GM12878 (cell line): ENCODE measurements at regions not wholly inside any gene's neighbourhood (a gene's known extent, or its start where the extent isn't known, plus 50 kb on each side); places are given as distances from the start of the nearest gene placed in this dataset.

Source experiments
- BACH1 ChIP-seq: fragments of 450-650 bp; IDR thresholded peaks from 2 replicates; pipeline ENCODE4 v1.6.1; 2017; ENCODE audit warnings: mild to moderate bottlenecking, borderline replicate concordance
- CBX3 ChIP-seq: fragments of 200-600 bp; sonication (generic); IDR thresholded peaks from 2 replicates; pipeline ENCODE4 v1.6.1; 2016; ENCODE audit warnings: low read depth, borderline replicate concordance
- CHD1 ChIP-seq: IDR thresholded peaks from 2 replicates; pipeline ENCODE4 v1.6.1; 2012; ENCODE audit warnings: low read depth, low read length, improper control_type of control experiment
- CHD2 ChIP-seq: IDR thresholded peaks from 2 replicates; pipeline ENCODE4 v1.6.1; 2011; ENCODE audit warnings: low read depth, low read length, improper control_type of control experiment, borderline replicate concordance
- ETV6 ChIP-seq, 2 experiments: fragments of 450-650 bp in 1 of 2; IDR thresholded peaks in 1 of 2; conservative IDR thresholded peaks in 1 of 2; 2 replicates each; pipeline ENCODE4 v1.6.1; 2014; ENCODE audit warnings: antibody characterized with exemption in 1 of 2, borderline replicate concordance in 1 of 2, low read depth in 1 of 2, mild to moderate bottlenecking in 1 of 2, moderate library complexity in 1 of 2
- JUNB ChIP-seq: IDR thresholded peaks from 2 replicates; pipeline ENCODE4 v1.6.1; 2016; ENCODE audit warnings: antibody characterized with exemption, mild to moderate bottlenecking
- LARP7 ChIP-seq: fragments of 450-650 bp; IDR thresholded peaks from 2 replicates; pipeline ENCODE4 v1.6.1; 2017; ENCODE audit warnings: mild to moderate bottlenecking
- MTA3 ChIP-seq: IDR thresholded peaks from 2 replicates; pipeline ENCODE4 v1.6.1; 2012; ENCODE audit warnings: low read length, inconsistent platforms, borderline replicate concordance
- MXI1 ChIP-seq: fragments of 150-350 bp; IDR thresholded peaks from 2 replicates; pipeline ENCODE4 v1.6.1; 2011; ENCODE audit warnings: low read depth, mild to moderate bottlenecking, inconsistent platforms, low read length, improper control_type of control experiment
- PKNOX1 ChIP-seq: fragments of 450-650 bp; IDR thresholded peaks from 2 replicates; pipeline ENCODE4 v1.6.1; 2016; ENCODE audit warnings: mild to moderate bottlenecking
- POLR2AphosphoS2 ChIP-seq: IDR thresholded peaks from 2 replicates; pipeline ENCODE4 v1.6.1; 2011; ENCODE audit warnings: low read depth, mild to moderate bottlenecking, low read length, improper control_type of control experiment, moderate library complexity
- PRDM15 ChIP-seq: fragments of 450-650 bp; formaldehyde crosslinking; IDR thresholded peaks from 2 replicates; pipeline ENCODE4 v1.4.0; 2020; ENCODE audit warnings: mild to moderate bottlenecking, moderate library complexity
- RBBP5 ChIP-seq: fragments of 200-600 bp; sonication (generic); conservative IDR thresholded peaks from 2 replicates; pipeline ENCODE4 v1.6.1; 2016
- SMAD5 ChIP-seq: IDR thresholded peaks from 2 replicates; pipeline ENCODE4 v1.6.1; 2016; ENCODE audit warnings: antibody characterized with exemption, low read depth
- SP1 ChIP-seq: IDR thresholded peaks from one replicate; pipeline ENCODE4 v1.6.1; 2011; ENCODE audit warnings: low read depth, low read length
- SPI1 ChIP-seq: IDR thresholded peaks from 2 replicates; pipeline ENCODE4 v1.6.1; 2011; ENCODE audit warnings: low read depth, mild to moderate bottlenecking, low read length, moderate library complexity, borderline replicate concordance; ENCODE audit not compliant: insufficient read depth
- STAT1 ChIP-seq: fragments of 450-650 bp; conservative IDR thresholded peaks from 2 replicates; pipeline ENCODE4 v1.6.1; 2014; ENCODE audit warnings: antibody characterized with exemption, mild to moderate bottlenecking
- TARDBP ChIP-seq: IDR thresholded peaks from 2 replicates; pipeline ENCODE4 v1.6.1; 2016; ENCODE audit warnings: borderline replicate concordance
- TCF12 ChIP-seq: IDR thresholded peaks from 2 replicates; pipeline ENCODE4 v1.6.1; 2011; ENCODE audit warnings: low read depth, mild to moderate bottlenecking, low read length
- YBX1 ChIP-seq: fragments of 450-650 bp; IDR thresholded peaks from 2 replicates; pipeline ENCODE4 v1.6.1; 2016; ENCODE audit warnings: antibody characterized with exemption
- ZBTB4 ChIP-seq: fragments of 450-650 bp; formaldehyde crosslinking; IDR thresholded peaks from 2 replicates; pipeline ENCODE4 v1.4.0; 2022; ENCODE audit warnings: mild to moderate bottlenecking, moderate library complexity
- ZNF384 ChIP-seq: IDR thresholded peaks from 2 replicates; pipeline ENCODE4 v1.6.1; 2012; ENCODE audit warnings: low read depth, mild to moderate bottlenecking, low read length, improper control_type of control experiment, borderline replicate concordance

- TF ChIP-seq ETV6 (conservative IDR thresholded peaks at IDR 0.05 in 1 of 2, IDR thresholded peaks at IDR 0.05 in 1 of 2; ENCODE audit: borderline replicate concordance in 1 of 2, low read depth in 1 of 2) = peak in 1 of 2 experiments; percentile 78; a peak in 2 of 4 replicates
- TF ChIP-seq SPI1 = no peak
- no peak for TF ChIP-seq YBX1
- peak; percentile 55; the same call in 1 of the 2 replicates for TF ChIP-seq TCF12
- no peak for TF ChIP-seq MXI1
- TF ChIP-seq BACH1 = no peak
- TF ChIP-seq SP1 = peak; percentile 28
- TF ChIP-seq SMAD5 = no peak
- no peak for TF ChIP-seq LARP7
- peak; percentile 98 for TF ChIP-seq JUNB
- no peak for TF ChIP-seq RBBP5
- TF ChIP-seq POLR2AphosphoS2 = no peak
- no peak for TF ChIP-seq PRDM15
- no peak; the same call in 1 of the 2 replicates for TF ChIP-seq PKNOX1
- TF ChIP-seq CHD1 = no peak
- TF ChIP-seq ZNF384 = no peak
- TF ChIP-seq STAT1 = no peak
- TF ChIP-seq CHD2 = no peak
- no peak for TF ChIP-seq CBX3
- no peak for TF ChIP-seq ZBTB4 (CRISPR knock-in tag)
- TF ChIP-seq TARDBP = no peak
- peak; percentile 83; the same call in 1 of the 2 replicates for TF ChIP-seq MTA3
These were observed 96.1 kb upstream of the MBNL2 start (continued) for GRCh38 chr13:97125810-97126738.
